ENCODE measurements at regions not wholly inside any gene's neighbourhood (a gene's known extent, or its start where the extent isn't known, plus 50 kb on each side); places are given as distances from the start of the nearest gene placed in this dataset.
"Not testable (repeated sequence)": the region's sequence is repeated elsewhere in the genome, so short reads cannot be mapped to it uniquely, and the experiment has no call there.

- no peak for DNase-seq (ENCODE audit: low read depth)
These were observed 1173.3 kb downstream of the GATA3 start for GRCh38 chr10:9227679-9228365.

- DNase-seq (ENCODE audit: low read depth): no peak
These were observed 1174.3 kb downstream of the GATA3 start for GRCh38 chr10:9228771-9229170.

DNA sequence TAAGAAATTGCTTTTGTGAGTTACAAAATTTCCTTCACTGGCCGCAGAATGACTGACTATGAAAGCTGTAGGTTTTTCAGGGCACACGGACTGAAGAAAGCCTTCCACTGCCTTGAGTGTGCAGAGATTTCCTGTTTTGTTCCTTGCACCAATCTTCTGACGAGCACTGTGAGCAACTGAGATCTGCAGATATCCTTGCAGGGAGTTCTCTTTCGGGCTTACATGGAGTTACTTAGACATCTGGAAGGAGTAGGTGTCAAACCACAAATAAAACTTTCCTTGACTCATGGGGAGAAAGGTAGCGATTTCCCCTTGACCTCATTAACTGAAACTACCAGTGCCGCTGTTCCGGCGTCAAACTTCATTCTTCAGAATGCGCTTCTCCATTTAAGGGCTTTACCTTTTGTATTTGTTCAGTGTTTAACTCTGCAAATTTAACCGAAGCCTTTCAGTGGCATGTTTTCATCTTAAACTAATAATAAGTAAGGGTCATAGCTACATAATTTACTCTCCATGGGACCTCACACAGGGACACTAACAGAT is 1175.3 kb downstream of the GATA3 start:
- DNase-seq (ENCODE audit: low read depth): no peak

DNA sequence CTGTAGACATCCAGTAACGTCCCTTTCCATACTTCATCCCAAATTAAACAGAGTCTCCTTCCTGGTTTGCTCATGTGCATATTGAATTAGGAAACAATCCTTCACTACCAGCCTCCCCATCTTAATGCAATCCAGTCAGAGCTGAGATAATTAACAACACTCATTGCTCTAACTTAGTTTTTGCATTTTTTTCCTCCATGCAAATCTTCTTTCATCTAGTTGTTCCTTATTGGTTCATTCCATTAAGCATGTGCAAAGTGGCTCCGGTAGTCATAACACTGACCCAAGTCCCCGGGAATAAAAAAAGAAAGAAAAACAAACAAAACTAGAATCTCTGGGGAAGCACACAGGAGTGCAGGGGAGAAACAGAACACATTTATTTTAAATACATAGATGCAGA is 1176.1 kb downstream of the GATA3 start:
- DNase-seq (ENCODE audit: low read depth): no peak

- no peak for DNase-seq (ENCODE audit: low read depth)
These were observed 1179.7 kb downstream of the GATA3 start for GRCh38 chr10:9234191-9234590.

- no peak for DNase-seq (ENCODE audit: low read depth)
These were observed 1183.6 kb downstream of the GATA3 start for GRCh38 chr10:9238041-9238440.

DNA sequence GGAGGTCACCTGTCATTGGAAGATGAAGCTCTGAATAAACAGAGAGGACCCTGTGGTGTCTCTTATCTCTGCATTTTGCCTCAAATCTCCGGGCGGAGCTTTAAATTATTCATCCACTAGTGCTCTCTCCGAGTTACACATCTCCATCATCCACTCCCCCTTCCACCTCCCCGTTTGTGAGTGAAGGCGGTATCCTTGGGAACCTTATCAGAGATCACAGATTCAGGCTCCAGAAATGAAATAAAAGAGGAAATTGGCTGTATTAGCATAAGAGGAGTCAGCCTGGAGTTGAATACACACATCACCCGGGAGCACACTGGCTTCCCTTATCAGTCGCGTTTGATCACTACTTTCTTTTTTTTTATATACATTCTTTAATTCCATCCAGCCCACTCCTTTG is 1184.8 kb downstream of the GATA3 start:
- no peak for DNase-seq (ENCODE audit: low read depth)

GRCh38 chr10:9243941-9244411 is 1189.5 kb downstream of the GATA3 start:
- DNase-seq (ENCODE audit: low read depth): no peak

DNA sequence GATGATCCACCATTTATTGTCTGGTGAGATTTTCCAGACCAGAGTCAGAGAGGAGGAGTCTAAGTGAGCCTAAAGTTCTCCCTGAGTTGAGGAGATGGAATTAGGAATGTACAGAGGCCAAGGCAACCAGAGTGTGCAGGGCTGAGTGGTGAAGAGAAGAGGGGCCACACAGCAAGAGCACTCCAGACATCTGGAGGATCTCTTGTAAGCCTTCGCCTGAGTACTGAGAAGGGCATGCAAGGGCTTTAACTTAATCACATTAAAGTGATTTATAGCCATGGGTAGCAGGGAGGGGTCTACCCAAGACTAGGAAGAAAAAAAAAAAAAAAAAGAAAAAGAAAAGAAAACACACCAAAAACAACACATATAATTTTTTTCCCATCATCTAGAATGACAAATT is 1190.4 kb downstream of the GATA3 start:
- DNase-seq (ENCODE audit: low read depth): no peak

GRCh38 chr10:9253121-9253520 is 1198.6 kb downstream of the GATA3 start:
- no peak for DNase-seq (ENCODE audit: low read depth)

DNA sequence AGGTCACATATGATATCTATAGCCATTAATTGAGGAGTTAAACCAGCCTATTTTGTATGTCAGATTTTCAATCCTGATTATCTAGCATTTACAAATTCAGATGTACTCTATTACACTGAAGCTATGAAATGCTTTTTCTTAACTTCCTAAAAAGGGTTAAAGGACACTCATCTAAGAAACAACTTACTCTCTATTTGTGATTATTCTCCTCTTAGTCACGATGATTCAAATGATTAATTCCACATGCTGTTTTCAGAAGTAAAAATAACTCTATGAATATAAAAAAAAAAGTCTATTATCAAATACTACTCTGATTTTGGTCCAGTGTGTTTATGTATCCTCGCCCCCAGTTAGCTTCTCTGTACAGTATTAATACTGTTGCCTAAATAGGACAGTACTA is 1199.9 kb downstream of the GATA3 start:
- DNase-seq (ENCODE audit: low read depth): peak; percentile 52

GRCh38 chr10:9260690-9261089 is 1206.2 kb downstream of the GATA3 start:
- DNase-seq (ENCODE audit: low read depth): no peak

- no peak for DNase-seq (ENCODE audit: low read depth)
These were observed 1208.3 kb downstream of the GATA3 start for GRCh38 chr10:9262770-9263169.

DNA sequence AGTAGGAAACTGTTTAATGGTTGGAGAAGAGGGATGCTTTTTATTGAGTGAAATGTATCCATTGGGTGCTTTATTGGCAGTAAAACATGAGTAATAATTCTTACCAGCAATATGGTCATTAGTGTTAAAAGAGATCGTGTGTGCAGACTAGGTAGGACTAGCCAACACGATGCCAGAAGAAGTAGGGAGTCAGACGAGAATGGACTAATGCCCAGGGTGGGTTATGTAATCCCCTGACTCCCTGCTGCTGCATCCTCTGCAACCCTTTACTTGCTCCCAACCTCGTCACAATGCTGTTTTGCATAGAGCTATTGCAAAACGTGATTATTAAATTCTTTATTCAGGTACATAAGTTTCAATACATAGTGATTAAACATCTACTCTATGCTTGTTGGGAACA is 1213.7 kb downstream of the GATA3 start:
- DNase-seq (ENCODE audit: low read depth): no peak

GRCh38 chr10:9273126-9273833 is 1218.8 kb downstream of the GATA3 start:
- not testable (repeated sequence) for DNase-seq (ENCODE audit: low read depth)

- no peak for DNase-seq (ENCODE audit: low read depth)
These were observed 1219.8 kb downstream of the GATA3 start for GRCh38 chr10:9274206-9274755.

GRCh38 chr10:9275861-9276260 is 1221.4 kb downstream of the GATA3 start:
- DNase-seq (ENCODE audit: low read depth): no peak

DNA sequence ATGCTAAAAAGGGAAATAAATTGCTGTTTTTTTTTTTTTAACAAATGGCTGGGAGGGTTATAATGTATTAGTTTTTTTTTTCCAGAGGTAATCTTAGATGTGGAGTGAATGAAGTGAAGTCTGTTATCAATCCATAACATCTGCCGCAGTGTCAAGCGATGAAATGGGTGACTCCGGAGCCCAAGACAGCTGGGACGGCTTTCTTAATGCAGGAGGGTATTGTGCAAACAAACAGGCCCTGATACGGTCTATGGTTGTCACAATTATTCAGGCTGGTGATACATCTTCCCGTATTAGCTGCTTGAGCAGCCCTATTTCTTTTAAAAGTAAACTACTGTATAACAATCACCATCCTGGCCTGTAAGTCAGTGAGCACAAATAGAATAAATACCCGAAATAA is 1231.2 kb downstream of the GATA3 start:
- no peak for DNase-seq (ENCODE audit: low read depth)

DNA sequence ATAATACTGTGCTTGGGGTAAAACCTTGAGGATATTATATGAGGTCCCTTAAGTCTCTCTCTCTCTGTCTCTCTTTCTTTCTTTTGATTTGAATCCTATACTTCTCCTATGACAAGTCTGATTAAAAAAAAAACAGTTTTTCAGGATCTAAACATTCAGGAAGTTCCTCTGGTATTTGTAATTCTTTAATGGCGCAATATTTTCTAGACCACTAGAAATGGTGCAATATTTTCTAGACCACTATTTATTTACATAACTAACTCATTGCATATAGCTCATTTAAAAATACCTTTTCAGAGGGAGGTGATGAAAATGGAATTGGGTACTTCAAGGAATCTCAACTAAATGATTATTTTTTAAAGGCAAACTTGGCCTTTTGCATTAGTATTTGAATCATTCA is 1235.3 kb downstream of the GATA3 start:
- no peak for DNase-seq (ENCODE audit: low read depth)

DNA sequence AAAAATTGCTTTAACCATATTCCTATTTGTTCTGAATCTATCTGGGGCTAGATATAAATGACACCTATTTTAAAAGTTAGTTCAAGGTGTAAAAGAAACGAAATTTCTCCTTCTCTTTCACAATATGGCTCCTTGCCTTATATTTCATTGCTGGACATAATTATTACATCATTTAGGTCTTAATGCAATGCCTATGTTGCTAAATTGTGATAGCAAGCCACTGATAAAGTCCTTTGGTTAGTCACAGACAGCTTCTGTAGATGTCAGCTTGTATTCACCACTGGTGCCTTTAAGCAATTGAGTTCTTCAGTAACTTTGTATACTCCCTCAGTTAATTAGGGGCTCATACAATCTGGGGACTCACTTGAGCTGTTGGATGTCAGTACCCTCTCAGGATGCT is 1236.6 kb downstream of the GATA3 start:
- DNase-seq (ENCODE audit: low read depth): no peak

- DNase-seq (ENCODE audit: low read depth): no peak
These were observed 1239.7 kb downstream of the GATA3 start for GRCh38 chr10:9294132-9294663.

DNA sequence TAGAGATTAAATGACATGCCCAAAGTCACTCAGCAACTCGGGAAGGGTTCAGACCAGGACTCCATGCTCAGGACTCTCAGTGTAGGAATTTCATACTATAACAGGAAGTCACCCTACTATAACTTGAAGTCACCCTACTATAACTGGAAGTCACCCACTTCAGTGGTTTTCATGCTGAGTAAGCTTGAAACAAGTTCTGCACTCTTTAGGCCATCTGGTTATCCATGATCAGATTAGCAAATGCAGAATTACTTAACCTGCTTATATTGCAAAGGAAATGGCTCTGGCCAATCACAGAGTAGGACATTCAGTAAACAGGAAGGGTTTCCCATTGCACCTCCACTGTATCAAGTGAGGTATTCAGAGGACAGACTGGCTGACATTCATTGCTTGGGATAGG is 1240.4 kb downstream of the GATA3 start:
- DNase-seq (ENCODE audit: low read depth): no peak

GRCh38 chr10:9296190-9296589 is 1241.7 kb downstream of the GATA3 start:
- DNase-seq (ENCODE audit: low read depth): no peak

Measured in fibroblast of the conjunctiva (primary cell).